ENCODE measurements at regions not wholly inside any gene's neighbourhood (a gene's known extent, or its start where the extent isn't known, plus 50 kb on each side); places are given as distances from the start of the nearest gene placed in this dataset.

DNA sequence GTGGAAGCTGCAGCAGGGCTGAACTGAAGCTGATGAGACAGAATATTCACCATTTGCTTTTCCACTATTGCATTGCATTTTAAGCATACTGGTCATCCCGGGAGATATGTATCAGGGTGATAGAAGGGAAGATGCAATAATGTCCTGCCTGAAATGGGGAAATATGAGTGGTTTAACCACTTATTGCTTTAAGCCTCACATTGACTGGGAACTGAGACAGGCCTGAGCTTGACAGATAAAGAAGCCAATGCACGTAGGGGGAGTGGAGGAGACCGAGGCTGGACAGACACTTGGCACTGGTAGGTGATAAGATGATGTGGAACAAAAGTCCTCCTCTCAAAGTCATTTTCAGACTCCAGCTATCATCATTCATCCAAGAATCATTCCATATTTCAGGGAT is 911.7 kb upstream of the NCAM2 start:
- intact Hi-C loops (cut with micrococcal nuclease; ENCODE audit: unreplicated experiment), result no loop called here
- CTCF ChIA-PET, result no interaction called here
- POLR2A ChIA-PET, result no interaction called here
- H3K4me1 ChIP-seq (ENCODE audit: control insufficient read depth, insufficient read depth, low read length), result no peaks in the 10 kb centered on the region
- H3K27me3 ChIP-seq (ENCODE audit: control insufficient read depth, insufficient read depth, low read length), result no peaks in the 10 kb centered on the region
- ATAC-seq (no peak), DNase-seq (ENCODE audit: low read depth, low spot score) (no peak)
- BruUV-seq (replicated peaks), result no TSS peak
- in situ Hi-C loops (cut with HindIII; ENCODE audit: low pct_unique_long_range_greater_than_20kb, low sequenced_read_pairs), result no loop called here
- no peaks in the 10 kb centered on the region for H3K36me3 ChIP-seq (ENCODE audit: control insufficient read depth, insufficient read depth, low read length)
- H3K9me3 ChIP-seq (ENCODE audit: control insufficient read depth, insufficient read depth, low read depth, low read length), result no peaks in the 10 kb centered on the region
- no peak overlapping the region for H3K4me3 ChIP-seq (ENCODE audit: low read depth in 2 of 2, low read length in 2 of 2)
- TF ChIP-seq POLR2AphosphoS5 (IDR thresholded peaks at IDR 0.05; ENCODE audit: low read depth, low read length) (no peak), SIN3A (IDR thresholded peaks at IDR 0.05; ENCODE audit: borderline replicate concordance, insufficient read depth, low read depth, low read length) (no peak), TCF7L2 (IDR thresholded peaks at IDR 0.05; ENCODE audit: low read depth, low read length) (no peak)
- TF ChIP-seq, protein P1, sequence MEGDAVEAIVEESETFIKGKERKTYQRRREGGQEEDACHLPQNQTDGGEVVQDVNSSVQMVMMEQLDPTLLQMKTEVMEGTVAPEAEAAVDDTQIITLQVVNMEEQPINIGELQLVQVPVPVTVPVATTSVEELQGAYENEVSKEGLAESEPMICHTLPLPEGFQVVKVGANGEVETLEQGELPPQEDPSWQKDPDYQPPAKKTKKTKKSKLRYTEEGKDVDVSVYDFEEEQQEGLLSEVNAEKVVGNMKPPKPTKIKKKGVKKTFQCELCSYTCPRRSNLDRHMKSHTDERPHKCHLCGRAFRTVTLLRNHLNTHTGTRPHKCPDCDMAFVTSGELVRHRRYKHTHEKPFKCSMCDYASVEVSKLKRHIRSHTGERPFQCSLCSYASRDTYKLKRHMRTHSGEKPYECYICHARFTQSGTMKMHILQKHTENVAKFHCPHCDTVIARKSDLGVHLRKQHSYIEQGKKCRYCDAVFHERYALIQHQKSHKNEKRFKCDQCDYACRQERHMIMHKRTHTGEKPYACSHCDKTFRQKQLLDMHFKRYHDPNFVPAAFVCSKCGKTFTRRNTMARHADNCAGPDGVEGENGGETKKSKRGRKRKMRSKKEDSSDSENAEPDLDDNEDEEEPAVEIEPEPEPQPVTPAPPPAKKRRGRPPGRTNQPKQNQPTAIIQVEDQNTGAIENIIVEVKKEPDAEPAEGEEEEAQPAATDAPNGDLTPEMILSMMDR (IDR thresholded peaks at IDR 0.05), result no peak
- TF ChIP-seq, protein P2, sequence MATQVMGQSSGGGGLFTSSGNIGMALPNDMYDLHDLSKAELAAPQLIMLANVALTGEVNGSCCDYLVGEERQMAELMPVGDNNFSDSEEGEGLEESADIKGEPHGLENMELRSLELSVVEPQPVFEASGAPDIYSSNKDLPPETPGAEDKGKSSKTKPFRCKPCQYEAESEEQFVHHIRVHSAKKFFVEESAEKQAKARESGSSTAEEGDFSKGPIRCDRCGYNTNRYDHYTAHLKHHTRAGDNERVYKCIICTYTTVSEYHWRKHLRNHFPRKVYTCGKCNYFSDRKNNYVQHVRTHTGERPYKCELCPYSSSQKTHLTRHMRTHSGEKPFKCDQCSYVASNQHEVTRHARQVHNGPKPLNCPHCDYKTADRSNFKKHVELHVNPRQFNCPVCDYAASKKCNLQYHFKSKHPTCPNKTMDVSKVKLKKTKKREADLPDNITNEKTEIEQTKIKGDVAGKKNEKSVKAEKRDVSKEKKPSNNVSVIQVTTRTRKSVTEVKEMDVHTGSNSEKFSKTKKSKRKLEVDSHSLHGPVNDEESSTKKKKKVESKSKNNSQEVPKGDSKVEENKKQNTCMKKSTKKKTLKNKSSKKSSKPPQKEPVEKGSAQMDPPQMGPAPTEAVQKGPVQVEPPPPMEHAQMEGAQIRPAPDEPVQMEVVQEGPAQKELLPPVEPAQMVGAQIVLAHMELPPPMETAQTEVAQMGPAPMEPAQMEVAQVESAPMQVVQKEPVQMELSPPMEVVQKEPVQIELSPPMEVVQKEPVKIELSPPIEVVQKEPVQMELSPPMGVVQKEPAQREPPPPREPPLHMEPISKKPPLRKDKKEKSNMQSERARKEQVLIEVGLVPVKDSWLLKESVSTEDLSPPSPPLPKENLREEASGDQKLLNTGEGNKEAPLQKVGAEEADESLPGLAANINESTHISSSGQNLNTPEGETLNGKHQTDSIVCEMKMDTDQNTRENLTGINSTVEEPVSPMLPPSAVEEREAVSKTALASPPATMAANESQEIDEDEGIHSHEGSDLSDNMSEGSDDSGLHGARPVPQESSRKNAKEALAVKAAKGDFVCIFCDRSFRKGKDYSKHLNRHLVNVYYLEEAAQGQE (IDR thresholded peaks at IDR 0.05; ENCODE audit: insufficient read depth in 1 of 2, low read depth in 2 of 2, low read length in 1 of 2), result no peak
- H3K27ac ChIP-seq (ENCODE audit: low read length), result no peak overlapping the region

DNA sequence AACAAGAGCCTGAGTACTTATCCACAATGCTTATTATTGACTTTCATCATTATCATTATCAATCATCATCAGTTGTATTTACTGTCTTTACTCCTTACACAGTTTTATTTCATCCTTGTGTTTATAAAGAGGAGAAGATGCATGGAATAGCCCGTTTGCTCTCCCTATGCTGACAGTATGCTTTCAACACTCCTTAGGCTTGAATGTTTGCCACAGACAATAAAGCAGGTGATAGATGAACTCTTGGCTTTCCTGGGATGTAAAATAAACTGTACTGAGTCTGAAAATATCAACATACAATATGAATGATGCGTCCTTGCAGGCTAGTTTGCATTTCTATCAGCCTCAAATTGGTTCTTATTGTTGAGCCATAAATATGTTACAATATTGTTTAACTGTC is 891.8 kb upstream of the NCAM2 start:
- no peak overlapping the region for H3K27ac ChIP-seq (ENCODE audit: low read length)
- no peaks in the 10 kb centered on the region for H3K9me3 ChIP-seq (ENCODE audit: control insufficient read depth, insufficient read depth, low read depth, low read length)
- intact Hi-C loops (cut with micrococcal nuclease; ENCODE audit: unreplicated experiment) (no loop called here), in situ Hi-C loops (cut with HindIII; ENCODE audit: low pct_unique_long_range_greater_than_20kb, low sequenced_read_pairs) (no loop called here)
- no peaks in the 10 kb centered on the region for H3K4me1 ChIP-seq (ENCODE audit: control insufficient read depth, insufficient read depth, low read length)
- CTCF ChIA-PET, result no interaction called here
- TF ChIP-seq, protein P2 (IDR thresholded peaks at IDR 0.05; ENCODE audit: insufficient read depth in 1 of 2, low read depth in 2 of 2, low read length in 1 of 2), result no peak
- TF ChIP-seq, protein P1 (IDR thresholded peaks at IDR 0.05), result no peak
- TF ChIP-seq SIN3A (IDR thresholded peaks at IDR 0.05; ENCODE audit: borderline replicate concordance, insufficient read depth, low read depth, low read length) (no peak), POLR2AphosphoS5 (IDR thresholded peaks at IDR 0.05; ENCODE audit: low read depth, low read length) (no peak), TCF7L2 (IDR thresholded peaks at IDR 0.05; ENCODE audit: low read depth, low read length) (no peak)
- BruUV-seq (replicated peaks), result no TSS peak
- POLR2A ChIA-PET, result no interaction called here
- H3K27me3 ChIP-seq (ENCODE audit: control insufficient read depth, insufficient read depth, low read length), result no peaks in the 10 kb centered on the region
- no peak for DNase-seq (ENCODE audit: low read depth, low spot score)
- no peak overlapping the region for H3K4me3 ChIP-seq (ENCODE audit: low read depth in 2 of 2, low read length in 2 of 2)
- no peaks in the 10 kb centered on the region for H3K36me3 ChIP-seq (ENCODE audit: control insufficient read depth, insufficient read depth, low read length)
- ATAC-seq, result no peak
